Neural cell (in vitro differentiated cells): ENCODE measurements at regions not wholly inside any gene's neighbourhood (a gene's known extent, or its start where the extent isn't known, plus 50 kb on each side); places are given as distances from the start of the nearest gene placed in this dataset.

Experiments
- H2AFZ ChIP-seq: fragments of 200-600, 300-800 bp; sonication (generic), shearing (Covaris generic); 2 replicates; pipeline ENCODE4 v1.6.0; 2014; ENCODE audit warnings: low read depth, mild to moderate bottlenecking, antibody characterized with exemption, low read length, moderate library complexity
- H3F3A ChIP-seq: fragments of 200-600 bp; shearing (Covaris generic); 2 replicates; pipeline ENCODE4 v1.6.1; 2016; ENCODE audit warnings: mild to moderate bottlenecking, moderate library complexity, mixed read lengths, antibody characterized with exemption, low read length; ENCODE audit not compliant: insufficient read depth, poor library complexity, severe bottlenecking
- H3K27ac ChIP-seq: fragments of 200-600, 300-800 bp; sonication (generic), shearing (Covaris generic); 2 replicates; pipeline ENCODE4 v1.5.1; 2014; ENCODE audit warnings: mild to moderate bottlenecking, low read length, moderate library complexity
- H3K27me3 ChIP-seq: fragments of 300-800, 200-600 bp; sonication (generic), shearing (Covaris generic); 2 replicates; pipeline ENCODE4 v1.6.0; 2014; ENCODE audit warnings: mild to moderate bottlenecking, low read depth, low read length, moderate library complexity; ENCODE audit not compliant: insufficient read depth
- H3K36me3 ChIP-seq: fragments of 300-800, 200-600 bp; sonication (generic), shearing (Covaris generic); 2 replicates; pipeline ENCODE4 v1.5.1; 2014; ENCODE audit warnings: mild to moderate bottlenecking, antibody characterized with exemption, low read length, moderate library complexity; ENCODE audit not compliant: insufficient read depth
- H3K4me2 ChIP-seq: fragments of 300-800, 200-600 bp; sonication (generic), shearing (Covaris generic); 2 replicates; pipeline ENCODE4 v1.6.0; 2014; ENCODE audit warnings: mild to moderate bottlenecking, low read length
- H3K4me3 ChIP-seq: fragments of 300-800, 200-600 bp; sonication (generic), shearing (Covaris generic); 2 replicates; pipeline ENCODE4 v1.5.1; 2014; ENCODE audit warnings: mild to moderate bottlenecking, low read length, moderate library complexity
- H3K79me2 ChIP-seq: fragments of 200-600 bp; shearing (Covaris generic); replicated peaks from 2 replicates; pipeline ENCODE4 v1.6.0; 2014; ENCODE audit warnings: mild to moderate bottlenecking, low read length, moderate library complexity; ENCODE audit not compliant: insufficient read depth
- H3K9ac ChIP-seq: fragments of 300-800, 200-600 bp; sonication (generic), shearing (Covaris generic); 2 replicates; pipeline ENCODE4 v1.6.1; 2016; ENCODE audit warnings: mild to moderate bottlenecking, low read length, mixed read lengths
- H3K9me2 ChIP-seq: fragments of 200-600 bp; shearing (Covaris generic); 2 replicates; pipeline ENCODE4 v1.6.1; 2016; ENCODE audit warnings: mild to moderate bottlenecking, low read length, mixed read lengths; ENCODE audit not compliant: insufficient read depth
- H3K9me3 ChIP-seq: fragments of 200-600, 300-800 bp; sonication (generic), shearing (Covaris generic); 2 replicates; pipeline ENCODE4 v1.6.1; 2016; ENCODE audit warnings: mild to moderate bottlenecking, mixed run types, low read length, moderate library complexity, mixed read lengths
- H4K20me1 ChIP-seq: fragments of 200-600 bp; shearing (Covaris generic); 2 replicates; pipeline ENCODE4 v1.6.1; 2016; ENCODE audit warnings: mild to moderate bottlenecking, mixed run types; ENCODE audit not compliant: insufficient read depth
- CTCF ChIP-seq: fragments of 450-650 bp; IDR thresholded peaks from 2 replicates; pipeline ENCODE4 v1.5.1; 2014; ENCODE audit warnings: antibody characterized with exemption, mild to moderate bottlenecking, moderate library complexity; ENCODE audit not compliant: poor library complexity, severe bottlenecking
- EP300 ChIP-seq: fragments of 450-650 bp; conservative IDR thresholded peaks from 2 replicates; pipeline ENCODE4 v1.6.1; 2014; ENCODE audit warnings: antibody characterized with exemption, mild to moderate bottlenecking, moderate library complexity; ENCODE audit not compliant: poor library complexity, severe bottlenecking
- EZH2 ChIP-seq: fragments of 200-600, 300-800 bp; shearing (Covaris generic), sonication (generic); IDR thresholded peaks from 2 replicates; pipeline ENCODE4 v1.6.1; 2014; ENCODE audit warnings: antibody characterized with exemption, low read length, borderline replicate concordance, mild to moderate bottlenecking; ENCODE audit not compliant: insufficient read depth, poor library complexity, severe bottlenecking
- MXI1 ChIP-seq: fragments of 450-650 bp; conservative IDR thresholded peaks from 2 replicates; pipeline ENCODE4 v1.6.1; 2014; ENCODE audit warnings: antibody characterized with exemption, mild to moderate bottlenecking; ENCODE audit not compliant: poor library complexity, severe bottlenecking
- POLR2AphosphoS5 ChIP-seq: IDR thresholded peaks from 2 replicates; pipeline ENCODE4 v1.6.1; 2012
- RAD21 ChIP-seq: fragments of 450-650 bp; conservative IDR thresholded peaks from 2 replicates; pipeline ENCODE4 v1.6.1; 2014; ENCODE audit warnings: antibody characterized with exemption, mild to moderate bottlenecking, moderate library complexity
- REST ChIP-seq: IDR thresholded peaks from 2 replicates; pipeline ENCODE4 v1.6.1; 2012; ENCODE audit warnings: borderline replicate concordance
- SMC3 ChIP-seq: fragments of 450-650 bp; conservative IDR thresholded peaks from 2 replicates; pipeline ENCODE4 v1.6.1; 2014; ENCODE audit warnings: antibody characterized with exemption, mild to moderate bottlenecking, moderate library complexity; ENCODE audit not compliant: poor library complexity
- TAF1 ChIP-seq: IDR thresholded peaks from 2 replicates; pipeline ENCODE4 v1.6.1; 2012; ENCODE audit warnings: low read depth

GRCh38 chr1:70863239-70863638 is 184.4 kb downstream of the PTGER3 start:
- Histone ChIP-seq H3K9me2 (no peaks in the 10 kb centered on the region), H3K4me2 (no peak overlapping the region), H3K4me3 (no peak overlapping the region)

GRCh38 chr1:70864302-70864701 is 183.3 kb downstream of the PTGER3 start:
- Histone ChIP-seq H2AFZ (no peak overlapping the region), H3K4me2 (no peak overlapping the region), H3K27me3 (no peaks in the 10 kb centered on the region), H3K27ac (no peak overlapping the region), H3K9me2 (no peaks in the 10 kb centered on the region), H3K9ac (no peak overlapping the region), H3K4me3 (no peak overlapping the region), H3F3A (no peaks in the 10 kb centered on the region), H3K36me3 (no peaks in the 10 kb centered on the region), H3K79me2 (no peaks in the 10 kb centered on the region), H3K9me3 (no peaks in the 10 kb centered on the region), H4K20me1 (no peaks in the 10 kb centered on the region)
- TF ChIP-seq POLR2AphosphoS5 (no peak), CTCF (no peak), TAF1 (no peak), MXI1 (no peak), SMC3 (no peak), RAD21 (no peak), EZH2 (no peak), EP300 (no peak)

More at GRCh38 chr1:70863239-70863638, 184.4 kb downstream of the PTGER3 start:
- no peaks in the 10 kb centered on the region for H3K9me3 ChIP-seq
- H3K36me3 ChIP-seq: no peaks in the 10 kb centered on the region
- no peaks in the 10 kb centered on the region for H3F3A ChIP-seq
- H3K27ac ChIP-seq: no peak overlapping the region
- H4K20me1 ChIP-seq: no peaks in the 10 kb centered on the region
- H3K79me2 ChIP-seq: no peaks in the 10 kb centered on the region
- H2AFZ ChIP-seq: no peak overlapping the region
- no peak overlapping the region for H3K9ac ChIP-seq
- TF ChIP-seq TAF1: no peak
- no peak for TF ChIP-seq RAD21
- TF ChIP-seq EP300: no peak
- TF ChIP-seq SMC3: no peak
- TF ChIP-seq POLR2AphosphoS5: no peak
- no peak for TF ChIP-seq EZH2
- no peak for TF ChIP-seq CTCF
- TF ChIP-seq REST: no peak
- TF ChIP-seq MXI1: no peak
- H3K27me3 ChIP-seq: no peaks in the 10 kb centered on the region
